Fibroblast of skin of right quadriceps (primary cell): ENCODE measurements at regions not wholly inside any gene's neighbourhood (a gene's known extent, or its start where the extent isn't known, plus 50 kb on each side); places are given as distances from the start of the nearest gene placed in this dataset.

Source experiments
- DNase-seq: peaks from one replicate; pipeline ENCODE4 v3.0.0-alpha.2; 2013

DNA sequence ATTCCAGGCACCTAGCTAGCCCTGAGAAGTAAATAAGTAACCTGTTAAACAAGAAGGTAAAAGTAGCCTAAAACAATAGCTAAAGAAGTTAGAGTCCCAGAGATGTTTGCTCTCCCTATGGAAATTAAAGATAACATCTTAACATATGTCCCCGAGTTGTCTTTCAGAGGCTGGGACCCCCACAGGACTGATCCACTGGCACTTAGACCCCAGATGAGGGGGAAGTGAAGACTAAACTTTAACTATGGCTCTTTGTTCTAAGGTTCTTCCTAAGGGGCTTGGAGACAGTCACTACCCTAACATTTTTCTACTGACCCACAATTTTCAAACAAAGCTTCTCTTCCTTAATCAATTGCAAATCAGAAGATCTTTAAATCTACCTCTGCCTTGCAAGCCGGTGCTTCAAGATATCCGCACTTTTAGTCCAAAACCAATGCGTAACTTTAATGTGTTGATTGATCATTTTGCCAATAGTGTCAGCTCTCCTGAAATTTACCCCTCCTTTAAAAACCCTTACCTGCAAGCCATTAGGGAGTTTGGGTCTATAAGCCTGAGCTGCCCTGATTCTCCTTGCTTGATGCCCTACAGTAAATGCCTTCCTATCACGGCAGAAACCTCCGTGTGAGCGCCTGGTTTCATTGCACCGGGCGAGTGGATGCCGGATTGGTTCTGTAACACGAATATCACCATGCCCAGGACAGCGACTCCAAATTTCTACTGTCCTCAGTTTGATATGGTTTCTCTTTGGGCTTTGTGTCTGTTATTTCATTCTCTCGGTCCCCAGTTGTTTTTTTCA, 404.4 kb downstream of the SIPA1L2 start:
- DNase-seq = no peak

DNA sequence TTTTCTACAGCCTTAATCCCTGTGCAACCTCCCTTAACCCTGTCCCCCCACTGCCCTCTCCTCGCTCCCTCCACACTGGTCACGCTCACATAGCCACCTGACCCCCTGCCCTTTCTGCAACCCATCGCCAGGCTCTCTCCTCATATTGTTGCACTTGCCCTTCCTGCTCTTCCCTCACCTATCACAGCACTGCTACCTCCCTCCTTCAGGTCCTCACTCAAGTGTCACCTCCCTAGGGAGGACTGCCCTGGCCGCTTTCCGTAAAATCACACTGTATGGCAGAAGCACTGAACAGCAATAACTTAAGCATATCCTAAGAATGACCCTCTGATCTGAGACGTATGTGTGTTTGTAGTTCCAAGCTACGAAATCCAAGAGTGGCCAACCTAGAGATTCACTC, 406.0 kb downstream of the SIPA1L2 start:
- no peak for DNase-seq

DNA sequence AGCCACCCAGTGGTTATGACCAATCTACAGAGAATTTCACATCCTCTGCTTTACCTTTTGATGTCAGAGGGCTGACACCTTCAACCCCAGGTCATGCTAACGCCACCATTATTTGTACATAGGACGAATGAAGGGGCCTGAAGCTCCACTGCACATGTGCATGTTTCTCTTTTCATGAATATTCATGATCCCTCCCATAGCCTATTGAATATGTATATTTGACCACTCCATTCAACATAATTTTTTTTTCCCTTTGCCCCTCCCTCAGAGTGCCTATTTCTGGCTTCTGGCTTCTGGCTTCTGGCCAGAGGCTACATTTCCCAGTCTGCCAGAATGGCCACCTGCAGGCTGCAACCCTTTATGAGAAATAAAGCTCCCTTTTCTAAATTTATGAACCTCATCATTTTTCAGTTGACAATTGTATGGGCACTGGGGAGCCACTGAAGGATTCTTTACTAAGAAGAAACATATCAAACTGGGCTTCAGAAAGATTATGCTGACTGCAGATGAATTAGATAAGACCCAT, 406.7 kb downstream of the SIPA1L2 start:
- DNase-seq = no peak

DNA sequence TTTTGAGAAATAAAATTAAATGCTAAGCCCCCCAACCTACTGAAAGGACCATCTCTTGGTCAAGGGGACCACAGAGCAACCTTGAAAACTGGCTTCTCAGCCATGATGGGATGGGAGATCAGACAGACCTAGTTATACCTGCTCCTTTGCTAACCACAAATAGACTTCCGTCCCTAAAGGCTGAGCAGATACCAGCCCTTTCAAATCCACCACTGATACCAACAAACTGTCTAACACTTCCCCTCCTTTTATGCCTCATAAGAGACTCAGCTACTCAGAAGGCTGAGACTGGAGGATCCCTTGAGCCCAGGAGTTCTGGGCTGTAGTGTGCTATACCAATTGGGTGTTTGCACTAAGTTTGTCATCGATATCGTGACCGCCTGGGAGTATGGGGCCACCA, 407.3 kb downstream of the SIPA1L2 start:
- DNase-seq = no peak

DNA sequence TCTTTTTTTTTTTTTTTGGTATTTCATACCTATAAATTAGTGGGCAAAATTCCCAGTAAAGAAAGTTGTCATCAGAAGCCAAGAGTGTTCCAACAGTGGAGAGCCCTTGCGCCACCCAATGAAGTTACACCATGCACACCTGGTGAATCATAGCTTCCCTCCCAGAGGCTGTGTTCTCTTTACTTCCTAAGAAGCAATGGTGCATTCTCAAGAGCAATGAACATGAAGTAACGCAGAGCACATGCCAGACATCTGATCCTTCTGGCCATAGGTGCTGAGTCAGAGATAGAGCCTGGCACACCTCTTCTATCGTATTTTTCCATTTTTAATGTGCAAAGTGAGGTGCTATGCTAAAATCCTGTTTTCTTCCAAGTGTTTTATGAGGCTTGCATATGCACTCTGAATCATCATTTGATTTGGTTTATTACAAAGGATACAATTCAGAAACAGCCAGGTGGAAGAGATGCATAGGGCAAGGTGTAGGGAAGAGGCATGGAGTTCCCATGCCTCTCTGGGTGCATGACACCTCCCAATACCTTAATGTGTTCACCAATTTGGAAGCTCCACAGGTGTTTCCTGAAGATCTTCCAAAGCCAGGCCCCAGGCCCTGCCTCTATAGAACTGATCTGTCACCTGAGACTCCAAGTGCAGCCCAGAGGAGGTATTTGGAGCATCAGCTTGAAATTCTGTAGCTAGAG, 408.0 kb downstream of the SIPA1L2 start:
- peak; percentile 17 for DNase-seq

DNA sequence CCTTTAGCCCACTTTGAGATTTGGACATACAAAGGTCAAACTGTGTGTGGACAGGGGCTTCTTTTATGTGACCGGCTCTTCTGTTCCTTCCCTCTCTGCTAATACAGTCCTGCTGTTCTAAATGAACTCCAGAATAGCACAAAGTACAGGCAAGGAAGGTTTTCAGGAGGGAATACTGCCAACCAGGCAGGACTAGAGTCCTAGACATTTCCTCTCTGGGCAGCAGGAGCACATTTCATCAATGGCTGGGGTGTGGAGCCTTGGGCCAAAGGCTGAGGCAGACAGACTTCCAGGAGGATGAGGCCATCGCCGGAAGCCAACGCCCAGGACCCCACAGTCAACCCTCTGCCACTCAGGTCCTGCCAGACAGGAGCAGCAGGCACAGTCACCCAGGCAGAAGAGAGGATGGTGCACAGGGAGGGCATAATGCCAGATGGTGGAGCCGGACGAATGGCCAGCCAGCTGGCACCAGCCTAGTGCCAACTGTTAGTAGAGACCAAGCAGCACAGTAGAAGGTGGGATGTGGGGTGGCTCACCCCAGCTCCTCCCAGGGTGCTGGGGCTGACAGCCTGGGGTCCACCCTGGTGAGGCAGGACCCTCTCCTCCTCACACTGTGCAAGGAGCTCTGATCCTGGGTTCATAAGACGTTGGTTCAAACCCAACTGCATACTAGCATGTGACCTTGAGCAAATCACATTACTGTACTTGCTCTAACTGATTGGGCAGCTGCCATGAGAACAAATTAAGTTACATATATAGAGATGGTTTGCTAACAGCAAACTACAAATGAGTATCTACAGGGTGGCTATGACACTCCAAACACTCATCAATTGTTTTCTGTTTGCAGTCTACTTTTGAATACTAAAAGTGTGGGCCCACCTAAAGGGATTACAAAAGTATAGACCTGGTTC, 410.7 kb downstream of the SIPA1L2 start:
- no peak for DNase-seq

DNA sequence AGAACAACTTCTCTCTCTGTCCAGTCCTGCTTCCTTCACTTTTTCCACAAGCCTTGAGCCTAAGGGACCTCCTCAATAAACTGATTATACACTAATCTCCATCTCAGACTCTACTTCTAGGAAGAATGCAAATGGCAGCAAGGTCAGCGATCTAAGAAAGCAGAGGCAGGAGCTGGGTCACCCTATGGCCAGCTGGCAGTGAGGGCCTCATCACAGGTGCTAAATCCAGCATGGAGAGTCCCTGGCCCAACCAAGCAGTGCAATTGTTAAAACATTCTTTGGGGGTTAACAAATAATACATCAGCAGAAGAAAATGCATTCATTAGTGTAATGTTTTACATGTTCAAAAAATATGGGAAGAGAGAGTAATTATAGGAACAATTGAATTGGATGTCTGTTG, 416.0 kb downstream of the SIPA1L2 start:
- DNase-seq = no peak

DNA sequence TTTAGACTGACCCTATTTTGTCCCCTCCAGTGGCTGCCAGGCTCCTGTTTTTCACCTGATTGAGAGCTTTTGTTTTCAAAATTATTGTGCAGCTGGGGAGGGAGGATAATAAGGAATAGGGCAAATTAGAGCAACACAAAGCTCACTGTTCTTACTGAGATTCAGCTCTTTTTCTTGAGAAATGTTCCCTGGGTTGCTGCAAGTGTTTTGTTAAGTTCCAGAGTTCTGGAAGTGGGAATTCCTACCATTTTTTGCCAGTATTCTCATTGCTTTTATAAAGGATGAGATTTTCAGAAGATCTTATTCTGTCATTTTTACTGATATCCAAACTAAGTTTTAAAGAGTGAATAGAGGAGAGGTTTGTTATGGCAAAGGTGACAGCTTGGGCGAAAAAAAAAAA, 417.7 kb downstream of the SIPA1L2 start:
- DNase-seq = no peak

DNA sequence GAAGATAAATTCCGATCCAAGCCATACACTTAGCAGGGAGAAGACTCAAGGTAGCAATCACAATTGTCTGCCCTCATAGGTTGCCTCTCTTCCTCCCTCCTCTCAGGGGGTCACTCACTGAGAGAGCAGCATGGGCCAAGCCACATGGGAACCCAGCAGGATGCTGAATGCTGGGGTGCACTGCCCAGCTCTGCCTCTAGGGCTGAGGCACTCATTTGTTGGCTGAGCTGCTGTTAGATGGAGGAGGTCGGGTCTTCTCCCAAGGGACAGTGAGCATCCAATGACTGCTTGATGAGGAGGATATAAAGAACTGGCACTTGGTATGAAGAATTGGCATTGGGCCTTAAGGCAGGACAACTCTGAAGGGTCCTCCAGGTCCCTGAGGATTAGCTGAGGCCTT, 418.8 kb downstream of the SIPA1L2 start:
- no peak for DNase-seq

DNA sequence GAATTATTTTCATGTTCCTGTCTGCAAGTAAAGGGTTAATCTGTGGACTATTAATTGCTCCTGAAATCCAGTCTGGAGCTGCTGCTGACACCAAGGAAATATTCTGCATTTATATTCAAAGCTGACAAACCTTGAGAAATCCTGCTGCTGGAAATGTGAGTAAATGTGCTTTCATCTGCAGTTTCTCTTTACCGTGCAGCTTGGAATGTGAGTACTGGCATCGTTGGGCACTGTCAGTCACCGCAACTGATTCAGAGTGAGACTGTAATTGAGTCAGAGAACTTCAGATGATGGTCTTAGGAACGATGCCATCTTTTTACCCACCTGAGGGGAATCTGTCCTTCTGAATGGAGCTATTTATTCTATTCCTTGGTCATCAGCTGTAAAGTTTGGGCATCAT, 420.6 kb downstream of the SIPA1L2 start:
- no peak for DNase-seq

DNA sequence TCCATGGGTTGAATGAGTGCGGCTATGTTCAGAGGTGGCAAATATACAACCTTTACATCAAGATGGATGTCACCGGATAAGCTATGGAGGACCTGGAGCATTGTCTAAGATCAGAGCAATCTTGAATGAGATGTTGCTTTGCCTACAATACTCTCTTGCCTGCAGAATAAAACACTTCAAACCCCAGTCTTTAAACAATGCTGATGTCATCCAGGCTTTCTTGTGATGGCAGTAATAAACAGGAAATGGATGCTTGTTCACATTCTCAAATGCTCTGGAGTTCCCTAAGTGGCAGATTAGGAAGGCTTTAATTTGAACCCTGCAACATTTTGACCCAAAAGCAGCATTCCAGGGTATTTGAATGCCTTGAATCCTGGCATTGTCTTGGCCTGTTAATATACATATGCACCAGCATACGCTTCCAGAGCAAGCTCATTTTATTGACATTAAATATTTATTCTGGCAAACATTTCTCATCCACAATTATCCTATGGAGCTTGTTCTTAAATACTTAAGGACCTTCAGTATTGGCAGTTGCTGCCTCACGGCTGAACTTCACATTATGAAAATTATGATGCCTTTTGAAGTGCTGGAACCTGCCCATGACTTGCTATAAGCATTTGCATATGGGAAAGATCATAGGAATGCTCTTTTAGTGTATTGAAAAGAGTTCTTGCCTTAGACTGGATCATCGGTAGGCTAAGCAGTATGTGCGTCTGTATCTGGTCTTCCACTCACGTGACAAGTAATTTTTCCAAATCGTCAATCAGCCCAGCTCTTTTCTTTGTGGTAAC, 422.7 kb downstream of the SIPA1L2 start:
- DNase-seq = no peak

DNA sequence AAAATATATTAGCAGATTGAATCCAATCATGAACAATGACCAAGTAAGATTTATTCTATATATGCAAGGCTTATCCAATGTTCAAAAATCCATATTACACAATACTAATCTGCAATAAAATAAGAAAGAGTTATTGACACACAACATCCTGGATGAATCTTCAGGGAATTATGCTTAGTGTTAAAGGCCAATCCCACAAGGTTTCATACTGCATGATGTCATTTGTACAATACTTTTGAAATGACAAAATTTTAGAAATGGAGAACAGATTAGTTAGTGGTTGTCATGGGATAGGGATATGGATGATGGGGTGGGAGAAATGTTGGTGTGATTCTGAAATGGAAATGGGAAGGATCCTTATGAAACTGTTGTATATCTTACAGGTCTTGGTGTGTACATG, 425.7 kb downstream of the SIPA1L2 start:
- no peak for DNase-seq

DNA sequence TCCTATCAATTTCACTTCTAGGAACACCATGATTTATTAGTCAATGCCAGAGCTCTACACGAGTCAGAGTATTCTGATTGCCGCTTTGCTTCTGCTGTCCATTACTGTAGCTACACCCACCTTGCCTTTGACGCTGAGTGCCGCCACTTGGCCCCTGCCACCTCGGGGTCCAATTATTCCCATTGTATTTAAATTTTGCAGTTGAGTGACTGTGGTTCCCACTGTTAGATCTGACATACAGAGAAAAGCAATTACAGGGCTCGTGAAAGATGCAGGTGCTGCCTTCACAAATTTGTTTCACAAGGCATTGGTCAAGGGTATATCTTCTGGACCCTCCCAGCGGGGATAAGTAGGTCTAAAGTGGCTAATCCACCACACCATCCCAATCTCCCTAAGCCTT, 428.9 kb downstream of the SIPA1L2 start:
- DNase-seq = no peak

DNA sequence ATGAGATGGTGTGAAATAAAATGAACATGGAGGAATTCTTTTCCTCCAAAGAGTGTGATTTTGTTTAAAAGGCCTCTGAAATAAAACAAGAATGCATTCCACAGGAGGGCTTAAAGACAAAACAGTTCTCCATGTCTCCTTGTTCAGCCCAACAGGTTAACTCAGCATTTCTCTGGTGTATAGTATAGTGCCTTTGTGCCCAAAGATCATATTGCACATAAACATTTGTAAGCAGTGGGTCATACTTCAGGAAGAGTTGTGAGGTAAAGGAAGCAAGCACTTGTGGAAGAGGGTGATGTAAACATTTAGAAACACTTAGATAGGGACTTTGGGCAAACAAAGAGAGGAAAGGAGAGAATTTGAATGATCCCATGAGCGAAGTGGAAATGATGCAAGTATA, 433.9 kb downstream of the SIPA1L2 start:
- DNase-seq = no peak

DNA sequence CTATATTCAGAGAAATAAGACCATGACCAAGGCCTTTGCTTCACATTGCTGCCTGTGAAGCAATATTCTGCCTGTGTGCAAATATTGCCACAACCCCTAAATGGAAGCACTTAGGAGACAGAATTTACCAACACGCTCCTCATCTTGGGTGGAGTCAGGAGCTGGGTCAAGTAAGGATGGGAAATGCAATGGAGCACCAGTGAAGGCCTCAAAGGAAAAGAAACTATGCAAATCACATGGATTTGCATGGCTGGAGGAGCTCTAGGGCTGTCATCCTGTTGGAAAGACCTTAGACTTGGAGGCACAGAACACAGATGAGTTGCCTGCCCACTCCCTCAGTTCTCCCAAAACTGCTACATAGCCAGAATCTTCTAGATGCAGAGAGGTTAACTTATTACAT, 435.5 kb downstream of the SIPA1L2 start:
- DNase-seq = no peak

DNA sequence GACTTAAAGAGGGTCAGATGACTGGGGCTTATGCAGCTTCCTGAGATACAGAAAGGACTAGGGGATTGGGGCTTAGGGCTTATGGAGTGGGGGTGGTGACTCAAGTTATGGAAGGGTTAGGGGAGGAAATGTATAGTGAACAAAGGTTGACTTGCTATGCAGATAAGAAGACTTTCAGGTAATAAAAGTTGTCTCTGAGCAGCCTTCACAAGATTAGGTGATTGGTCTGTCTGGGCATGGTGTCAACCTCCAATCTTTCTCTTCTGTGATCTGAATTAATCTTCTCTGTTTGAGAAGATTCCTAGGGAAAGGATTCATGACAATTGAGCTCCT, 436.5 kb downstream of the SIPA1L2 start:
- DNase-seq = no peak

DNA sequence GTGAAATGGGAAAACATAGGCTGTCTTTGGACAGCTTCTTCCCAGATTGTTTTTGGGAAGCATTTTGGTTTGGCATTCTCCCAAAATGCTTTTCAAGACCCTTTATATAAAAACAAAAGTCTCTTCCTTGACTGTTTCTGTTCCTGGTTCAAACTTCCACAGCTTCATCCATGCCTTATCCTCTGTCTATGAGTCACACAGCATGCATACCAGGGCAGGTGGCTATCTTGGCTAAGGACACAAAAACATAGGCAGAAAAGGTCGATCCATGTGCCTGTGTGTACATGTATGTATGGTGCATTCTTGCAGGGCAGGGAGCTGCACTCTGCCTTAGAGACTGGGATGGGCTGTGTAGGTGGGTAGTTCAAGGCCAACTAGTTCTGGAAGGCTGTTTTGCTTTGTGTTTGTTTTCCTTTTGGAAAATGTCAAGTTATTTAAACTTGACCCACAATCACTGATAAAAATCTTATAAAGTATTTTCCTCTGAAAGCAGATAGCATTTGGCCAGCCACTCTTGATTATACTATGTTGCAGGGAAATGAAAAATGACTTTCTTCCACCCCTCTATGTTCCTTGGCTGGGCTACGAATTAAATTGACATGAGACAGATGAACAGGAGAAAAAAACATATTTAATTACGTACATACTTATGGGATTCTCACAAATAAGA, 437.0 kb downstream of the SIPA1L2 start:
- DNase-seq = no peak

DNA sequence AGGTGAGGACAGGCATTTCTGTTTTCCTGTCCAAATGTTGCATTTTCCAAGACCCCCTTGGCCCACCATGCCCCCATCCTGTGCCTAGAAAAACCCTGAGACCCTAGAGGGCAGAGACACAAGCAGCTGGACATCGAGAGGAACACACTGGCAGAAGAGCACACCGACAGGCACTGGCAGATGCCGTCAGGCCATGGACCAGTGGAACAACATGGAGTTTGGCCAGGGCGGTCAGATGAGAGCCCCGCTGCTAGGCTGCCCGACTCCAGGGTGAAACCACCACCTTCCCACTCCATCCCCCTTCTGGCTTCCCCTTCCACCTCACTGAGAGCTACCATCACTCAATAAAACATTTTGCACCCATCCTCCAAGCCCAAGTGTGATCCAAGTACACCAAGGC, 438.4 kb downstream of the SIPA1L2 start:
- no peak for DNase-seq

DNA sequence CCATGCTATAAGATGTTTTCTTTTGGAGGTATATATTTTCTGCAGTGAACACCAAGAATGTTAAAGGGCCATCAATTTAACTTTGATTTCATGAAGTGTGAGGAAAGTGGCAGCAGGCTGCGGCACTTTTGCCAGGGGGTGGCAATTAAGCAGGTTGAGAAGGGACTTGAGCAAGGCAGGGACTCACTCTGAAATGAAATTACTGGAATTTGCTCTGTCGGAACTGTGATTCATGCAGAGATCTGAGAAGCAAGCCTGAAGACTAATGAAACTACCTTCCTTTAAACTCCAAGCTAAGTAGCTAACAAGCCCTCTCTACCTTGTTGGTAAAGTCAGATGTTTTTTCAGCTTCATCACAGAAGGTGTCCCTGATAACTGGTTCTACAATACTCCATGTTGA, 441.6 kb downstream of the SIPA1L2 start:
- DNase-seq = no peak

DNA sequence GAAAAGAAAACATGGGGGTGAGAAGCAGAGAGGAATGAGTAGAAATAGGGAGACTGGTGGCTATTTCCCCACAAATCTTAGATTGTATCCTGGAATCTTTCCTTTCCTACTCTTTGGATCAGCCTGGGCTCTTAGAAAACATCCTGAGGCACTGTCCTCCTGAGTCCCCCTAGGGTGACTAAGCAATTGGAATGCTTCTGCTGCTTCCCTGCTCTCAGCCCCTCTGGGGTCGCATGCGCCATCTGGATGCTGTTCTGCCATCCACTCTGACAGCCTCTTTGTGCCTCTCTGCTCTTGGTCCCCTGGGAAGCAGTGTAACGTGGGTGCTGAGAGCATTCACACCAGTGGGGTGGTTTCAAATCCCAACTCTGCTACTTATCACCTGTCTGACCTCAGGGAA, 443.0 kb downstream of the SIPA1L2 start:
- peak; percentile 42 for DNase-seq

DNA sequence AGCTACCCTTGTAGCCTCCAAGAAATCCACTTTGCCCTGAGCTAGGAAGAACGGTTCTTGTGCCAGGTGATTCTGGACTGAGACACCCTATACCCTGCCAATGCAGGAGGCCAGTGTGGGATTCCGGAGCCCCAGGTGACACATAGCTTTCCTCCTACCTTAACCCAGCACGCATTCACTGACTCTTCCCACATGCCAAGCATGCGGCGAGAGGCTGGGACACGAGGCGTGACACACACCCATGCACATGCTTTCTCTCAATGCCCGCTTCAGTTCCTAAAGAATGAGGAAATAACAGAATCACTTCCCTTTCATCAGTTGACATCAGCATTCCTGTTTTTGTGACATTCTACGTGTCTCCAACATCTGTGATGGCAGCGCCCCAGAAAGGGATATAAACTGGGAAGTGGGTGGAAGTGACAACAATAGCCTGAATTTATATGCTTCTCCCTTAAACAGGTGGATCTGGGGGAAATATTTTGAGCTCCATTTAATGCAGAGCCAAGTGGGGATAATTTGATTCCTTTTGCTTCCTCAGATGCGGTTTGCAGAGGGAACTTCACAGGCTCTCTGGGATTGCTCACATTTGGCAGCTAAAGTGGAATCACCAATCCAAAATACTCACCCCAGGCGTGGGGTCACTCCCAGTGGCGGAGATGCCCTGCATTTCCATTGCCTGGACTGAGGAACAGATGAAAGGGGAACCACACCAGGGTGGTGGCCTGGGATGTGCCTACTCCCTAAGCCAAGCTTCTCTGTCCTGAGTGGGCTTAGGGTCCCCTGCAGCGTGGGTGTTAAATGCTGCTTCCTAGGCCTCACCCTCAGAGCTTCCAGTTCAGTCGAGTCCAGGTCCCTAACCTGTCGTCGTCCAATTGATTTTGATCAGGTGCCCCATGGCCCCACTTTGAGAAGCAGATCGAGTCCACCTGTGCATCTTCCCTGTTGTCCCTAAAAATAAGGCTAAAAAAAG, 445.1 kb downstream of the SIPA1L2 start:
- DNase-seq = no peak
